Activated T-helper 2 cell treated with anti-CD3 and anti-CD28 coated beads, Interferon-gamma antibody, Interleukin-2, Interleukin-4, amounts not matched to agents 10 μg/mL and 5 μg/mL and 100 μg/mL, durations not matched to agents 14 hours and 24 hours and 36 hours (primary cell): ENCODE measurements at regions not wholly inside any gene's neighbourhood (a gene's known extent, or its start where the extent isn't known, plus 50 kb on each side); places are given as distances from the start of the nearest gene placed in this dataset.

Experiments used
- DNase-seq: peaks from one replicate; pipeline ENCODE4 v3.0.0; 2021; ENCODE audit warnings: low spot score
- H3K27ac Mint-ChIP-seq: one replicate; pipeline ENCODE4 v1.8.0; 2021; ENCODE audit warnings: mixed read lengths
- H3K27me3 Mint-ChIP-seq: one replicate; pipeline ENCODE4 v1.8.0; 2021; ENCODE audit warnings: low read depth, mixed read lengths
- H3K36me3 Mint-ChIP-seq: one replicate; pipeline ENCODE4 v1.8.0; 2021; ENCODE audit warnings: low read depth, mixed read lengths
- H3K4me1 Mint-ChIP-seq: one replicate; pipeline ENCODE4 v1.8.0; 2021; ENCODE audit warnings: low read depth, mixed read lengths
- H3K4me3 Mint-ChIP-seq: one replicate; pipeline ENCODE4 v1.8.0; 2021; ENCODE audit warnings: low read depth, mild to moderate bottlenecking, moderate library complexity, mixed read lengths
- H3K9me3 Mint-ChIP-seq: one replicate; pipeline ENCODE4 v1.8.0; 2021; ENCODE audit warnings: mixed read lengths
- intact Hi-C: fragments of 100-400 bp; cut with micrococcal nuclease; formaldehyde crosslinking; loops from one replicate; pipeline ENCODE4 v1.15.1; 2023

DNA sequence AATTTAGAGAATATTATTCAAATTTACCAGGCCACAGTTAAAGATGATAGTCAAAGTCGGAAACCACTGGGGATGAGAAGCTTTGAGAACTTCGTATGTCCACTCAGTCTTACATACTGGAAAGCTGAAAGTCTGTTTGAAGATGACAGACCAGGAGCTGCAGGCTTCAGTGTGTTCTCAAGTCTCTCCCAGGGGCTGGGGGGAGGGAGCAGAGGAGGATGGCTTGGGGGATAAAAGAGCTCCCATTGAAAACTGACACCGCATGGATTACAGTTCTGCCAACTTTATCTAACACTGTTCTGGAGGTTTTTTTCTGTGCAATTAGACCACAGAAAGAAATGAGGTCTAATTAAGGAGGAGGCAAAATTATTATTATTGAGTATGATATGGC is 170.5 kb upstream of the ALKAL2 start:
- Mint-ChIP-seq H3K27me3 (peaks cover 41% of the 10 kb centered on the region), H3K4me3 (no peak overlapping the region), H3K27ac (no peak overlapping the region), H3K9me3 (no peaks in the 10 kb centered on the region), H3K36me3 (no peaks in the 10 kb centered on the region), H3K4me1 (peaks cover 33% of the 10 kb centered on the region)
- no peak for DNase-seq
- intact Hi-C loops: loop anchor here (5.0 kb wide), 1 partner anchor 141 kb away; no protein-coding TSS in a partner anchor

DNA sequence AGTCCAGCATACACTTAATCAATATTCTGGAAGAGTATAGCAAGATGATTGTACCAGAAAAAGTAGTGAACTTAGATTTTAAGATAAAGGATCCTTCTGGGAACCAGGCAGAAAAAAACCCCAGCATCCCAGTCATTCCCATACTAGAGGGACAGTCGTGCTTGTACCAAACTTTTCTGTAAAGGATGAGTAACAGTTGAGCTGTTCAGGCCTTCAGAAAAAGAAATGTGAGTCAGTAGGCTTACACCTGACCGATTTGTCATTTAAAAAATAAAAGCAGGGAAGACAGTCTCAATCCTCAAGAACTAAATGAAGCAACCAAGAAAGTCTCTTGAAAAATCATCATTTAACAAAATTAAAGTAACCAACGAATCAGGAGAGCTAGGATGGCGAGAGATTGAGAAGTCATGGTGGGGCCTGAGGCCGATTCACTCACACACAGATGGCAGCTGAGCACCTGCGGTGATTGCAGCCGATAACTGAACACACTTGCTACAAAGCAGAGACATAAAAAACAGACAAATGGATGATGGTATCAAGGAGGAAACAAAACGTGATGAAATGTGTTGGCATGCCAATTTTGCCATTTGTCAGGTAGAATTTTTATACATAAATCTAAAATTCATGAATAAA is 170.0 kb upstream of the ALKAL2 start:
- DNase-seq: no peak
- peaks cover 37% of the 10 kb centered on the region for H3K27me3 Mint-ChIP-seq
- H3K36me3 Mint-ChIP-seq: no peaks in the 10 kb centered on the region
- no peaks in the 10 kb centered on the region for H3K9me3 Mint-ChIP-seq
- no peak overlapping the region for H3K4me3 Mint-ChIP-seq
- intact Hi-C loops: loop anchor here (5.0 kb wide), 1 partner anchor 141 kb away; no protein-coding TSS in a partner anchor
- no peak overlapping the region for H3K27ac Mint-ChIP-seq
- peaks cover 35% of the 10 kb centered on the region for H3K4me1 Mint-ChIP-seq

GRCh38 chr2:457262-457661 is 169.4 kb upstream of the ALKAL2 start:
- H3K4me1 Mint-ChIP-seq: peaks cover 37% of the 10 kb centered on the region
- no peak overlapping the region for H3K27ac Mint-ChIP-seq
- H3K27me3 Mint-ChIP-seq: peaks cover 32% of the 10 kb centered on the region
- H3K36me3 Mint-ChIP-seq: no peaks in the 10 kb centered on the region
- no peaks in the 10 kb centered on the region for H3K9me3 Mint-ChIP-seq
- DNase-seq: no peak
- no peak overlapping the region for H3K4me3 Mint-ChIP-seq
- intact Hi-C loops: loop anchor here (5.0 kb wide), 1 partner anchor 140 kb away; no protein-coding TSS in a partner anchor

- Mint-ChIP-seq H3K27me3 (peaks cover 27% of the 10 kb centered on the region), H3K27ac (no peak overlapping the region), H3K9me3 (no peaks in the 10 kb centered on the region), H3K4me3 (no peak overlapping the region), H3K4me1 (peaks cover 30% of the 10 kb centered on the region), H3K36me3 (no peaks in the 10 kb centered on the region)
- intact Hi-C loops: loop anchor here (5.0 kb wide), 1 partner anchor 139 kb away; no protein-coding TSS in a partner anchor
- DNase-seq: no peak
These were observed 168.0 kb upstream of the ALKAL2 start for GRCh38 chr2:455913-456312.

DNA sequence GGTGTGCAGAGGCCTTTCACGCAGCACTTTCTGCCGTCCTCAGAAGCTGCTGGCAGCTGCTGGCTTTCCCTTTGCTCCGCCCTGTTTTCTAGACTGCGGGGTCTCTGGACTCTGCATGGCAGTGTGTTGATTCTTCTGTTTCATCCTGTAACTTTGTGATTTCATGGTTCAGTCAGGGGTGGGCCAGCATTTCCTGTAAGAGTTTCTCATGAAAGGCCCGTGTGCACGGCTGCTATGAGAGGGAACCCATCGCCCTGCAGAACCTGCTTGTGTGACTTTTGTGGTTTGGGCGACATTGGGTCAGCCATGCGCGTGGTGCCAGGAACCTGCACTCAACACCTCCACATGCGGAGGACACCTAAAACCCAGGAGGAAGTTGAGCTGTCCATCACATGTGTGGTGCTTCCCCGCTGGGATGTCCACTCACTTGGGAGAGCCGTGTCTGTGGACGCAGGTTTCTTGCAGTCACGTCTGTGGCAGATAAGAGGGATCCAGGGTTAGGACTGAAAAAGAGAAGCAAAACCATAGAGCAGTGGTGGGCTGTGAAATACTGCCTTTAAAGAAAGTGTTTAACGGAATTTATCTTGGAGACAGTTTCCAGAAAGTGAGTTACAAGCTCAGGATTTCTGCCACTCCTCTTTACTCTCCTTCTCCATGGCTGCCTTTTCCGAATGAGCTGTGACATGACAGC is 167.3 kb upstream of the ALKAL2 start:
- DNase-seq: no peak
- no peak overlapping the region for H3K4me3 Mint-ChIP-seq
- intact Hi-C loops: loop anchor here (5.0 kb wide), 1 partner anchor 138 kb away; no protein-coding TSS in a partner anchor

GRCh38 chr2:453132-453531 is 165.2 kb upstream of the ALKAL2 start:
- H3K4me1 Mint-ChIP-seq: peaks cover 18% of the 10 kb centered on the region
- H3K36me3 Mint-ChIP-seq: no peaks in the 10 kb centered on the region
- DNase-seq: no peak
- no peak overlapping the region for H3K27ac Mint-ChIP-seq
- no peak overlapping the region for H3K4me3 Mint-ChIP-seq
- intact Hi-C loops: no loop called here
- no peaks in the 10 kb centered on the region for H3K9me3 Mint-ChIP-seq
- peaks cover 13% of the 10 kb centered on the region for H3K27me3 Mint-ChIP-seq

More for the DNA sequence above, 167.3 kb upstream of the ALKAL2 start:
- Mint-ChIP-seq H3K9me3 (no peaks in the 10 kb centered on the region), H3K27ac (no peak overlapping the region), H3K36me3 (no peaks in the 10 kb centered on the region), H3K27me3 (peaks cover 23% of the 10 kb centered on the region), H3K4me1 (peaks cover 23% of the 10 kb centered on the region)

GRCh38 chr2:451495-451894 is 163.6 kb upstream of the ALKAL2 start:
- Mint-ChIP-seq H3K4me3 (no peak overlapping the region), H3K9me3 (no peaks in the 10 kb centered on the region), H3K36me3 (no peaks in the 10 kb centered on the region), H3K27me3 (peaks cover 6% of the 10 kb centered on the region), H3K4me1 (peaks cover 8% of the 10 kb centered on the region), H3K27ac (no peak overlapping the region)
- intact Hi-C loops: no loop called here
- no peak for DNase-seq

DNA sequence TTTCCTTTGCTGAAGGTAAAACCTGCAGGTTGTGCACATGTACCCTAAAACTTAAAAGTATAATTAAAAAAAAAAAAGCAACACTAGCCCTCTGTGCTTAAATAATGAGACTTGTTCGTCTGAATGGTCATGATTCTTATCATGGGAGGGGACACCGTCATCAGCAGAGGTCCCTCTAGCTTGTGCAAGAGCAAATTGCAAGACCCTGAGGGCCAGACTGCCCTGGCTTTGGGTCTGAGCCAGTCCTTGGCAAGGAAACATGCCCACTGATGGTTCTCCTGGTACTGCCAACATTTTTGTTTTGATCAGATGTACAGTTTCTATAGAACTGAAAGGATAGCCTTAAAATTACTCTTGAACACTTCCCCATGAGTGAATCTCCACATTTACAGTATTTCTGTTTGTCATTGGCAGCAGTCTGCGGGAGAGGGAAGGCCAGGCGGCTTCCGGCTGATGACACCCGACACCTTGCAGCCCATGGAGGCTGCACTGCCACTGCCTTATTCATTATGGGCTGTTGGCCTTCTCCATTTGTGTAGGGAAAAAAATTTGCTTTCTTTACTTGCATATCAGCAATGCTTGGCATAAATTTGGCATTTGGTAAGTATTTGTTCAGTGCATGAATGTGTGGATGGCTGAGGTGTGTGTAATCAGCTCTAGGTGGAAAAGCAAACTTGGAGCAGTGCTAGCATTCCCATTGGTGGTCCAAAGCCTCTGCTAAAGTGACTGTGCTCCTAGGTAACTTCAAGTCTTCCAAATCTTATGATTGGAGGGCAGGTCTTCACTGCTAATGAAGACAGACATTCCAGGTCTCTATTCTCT is 161.6 kb upstream of the ALKAL2 start:
- DNase-seq: no peak
- Mint-ChIP-seq H3K9me3 (no peaks in the 10 kb centered on the region), H3K27ac (no peak overlapping the region), H3K4me3 (no peak overlapping the region), H3K36me3 (no peaks in the 10 kb centered on the region), H3K27me3 (peaks cover 3% of the 10 kb centered on the region), H3K4me1 (peaks cover 11% of the 10 kb centered on the region)
- intact Hi-C loops: no loop called here

- H3K4me1 Mint-ChIP-seq: peaks cover 8% of the 10 kb centered on the region
- H3K9me3 Mint-ChIP-seq: no peaks in the 10 kb centered on the region
- intact Hi-C loops: no loop called here
- no peak overlapping the region for H3K27ac Mint-ChIP-seq
- H3K4me3 Mint-ChIP-seq: no peak overlapping the region
- DNase-seq: no peak
- no peaks in the 10 kb centered on the region for H3K36me3 Mint-ChIP-seq
- H3K27me3 Mint-ChIP-seq: peaks cover 3% of the 10 kb centered on the region
These were observed 160.2 kb upstream of the ALKAL2 start for GRCh38 chr2:447902-448665.

- Mint-ChIP-seq H3K27me3 (peaks cover 3% of the 10 kb centered on the region), H3K4me1 (peaks cover 6% of the 10 kb centered on the region), H3K4me3 (no peak overlapping the region), H3K9me3 (no peaks in the 10 kb centered on the region), H3K27ac (no peak overlapping the region), H3K36me3 (no peaks in the 10 kb centered on the region)
- intact Hi-C loops: no loop called here
- no peak for DNase-seq
These were observed 159.2 kb upstream of the ALKAL2 start for GRCh38 chr2:446963-447530.

- Mint-ChIP-seq H3K9me3 (no peaks in the 10 kb centered on the region), H3K4me1 (peaks cover 6% of the 10 kb centered on the region), H3K4me3 (no peak overlapping the region), H3K27me3 (peaks cover 2% of the 10 kb centered on the region), H3K36me3 (no peaks in the 10 kb centered on the region), H3K27ac (no peak overlapping the region)
- no peak for DNase-seq
- intact Hi-C loops: no loop called here
These were observed 158.5 kb upstream of the ALKAL2 start for GRCh38 chr2:446303-446874.

GRCh38 chr2:445896-446295 is 158.0 kb upstream of the ALKAL2 start:
- peaks cover 6% of the 10 kb centered on the region for H3K4me1 Mint-ChIP-seq
- DNase-seq: no peak
- no peak overlapping the region for H3K27ac Mint-ChIP-seq
- no peak overlapping the region for H3K4me3 Mint-ChIP-seq
- intact Hi-C loops: no loop called here
- H3K9me3 Mint-ChIP-seq: no peaks in the 10 kb centered on the region
- H3K36me3 Mint-ChIP-seq: no peaks in the 10 kb centered on the region
- no peaks in the 10 kb centered on the region for H3K27me3 Mint-ChIP-seq
